AG04450 (cell line): ENCODE measurements at regions not wholly inside any gene's neighbourhood (a gene's known extent, or its start where the extent isn't known, plus 50 kb on each side); places are given as distances from the start of the nearest gene placed in this dataset.

Experiments
- CTCF ChIA-PET: fragments of 300-600, 350-600 bp; formaldehyde crosslinking; extraction: SDS; loops from one replicate; lab custom pipeline; 2022; ENCODE audit warnings: antibody characterized with exemption, inconsistent platforms; lab: Charles Lee
- POLR2A ChIA-PET: fragments of 350-600 bp; formaldehyde crosslinking; extraction: SDS; loops from one replicate; lab custom pipeline; 2021; ENCODE audit warnings: antibody characterized with exemption, inconsistent platforms; lab: Yijun Ruan, JAX
- DNase-seq: peaks from one replicate; pipeline ENCODE4 v3.0.0-alpha.2; 2011; ENCODE audit warnings: low read depth, low spot score
- H3K27ac ChIP-seq: one replicate; pipeline ENCODE4 v1.5.1; 2012; ENCODE audit warnings: low read depth, low read length, control low read depth
- H3K27me3 ChIP-seq: one replicate; pipeline ENCODE4 v1.6.0; 2012; ENCODE audit warnings: low read length; ENCODE audit not compliant: control insufficient read depth, insufficient read depth
- H3K4me3 ChIP-seq: 2 replicates; pipeline ENCODE4 v1.5.1; 2011; ENCODE audit warnings: mild to moderate bottlenecking, low read depth, low read length, control low read depth
- H3K9me3 ChIP-seq: 2 replicates; pipeline ENCODE4 v1.5.1; 2012; ENCODE audit warnings: low read length; ENCODE audit not compliant: control insufficient read depth, insufficient read depth
- CTCF ChIP-seq: IDR thresholded peaks from 2 replicates; pipeline ENCODE4 v1.5.1; 2011; ENCODE audit warnings: low read depth, low read length, control low read depth, inconsistent platforms

DNA sequence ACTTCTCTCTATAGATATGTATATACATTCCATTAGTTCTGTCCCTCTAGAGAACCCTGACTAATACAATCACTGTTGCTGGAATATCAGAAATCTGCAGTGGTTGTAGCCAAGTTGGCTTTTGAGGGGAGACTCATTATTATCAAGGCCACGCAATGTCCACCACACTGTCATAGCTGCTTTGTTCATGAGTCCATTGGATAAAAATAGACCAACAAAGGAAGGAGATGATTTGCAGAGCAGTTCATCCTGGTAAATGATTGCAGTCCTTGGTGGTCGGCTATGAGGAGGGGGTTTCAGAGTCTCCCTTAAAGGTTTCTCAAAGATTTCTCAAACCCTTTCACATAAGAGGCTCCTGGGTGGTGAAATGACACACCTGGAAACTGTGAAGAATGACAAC, 192.8 kb upstream of the ANKH start:
- CTCF ChIA-PET: no interaction called here
- POLR2A ChIA-PET: no interaction called here
- Histone ChIP-seq H3K4me3 (no peak overlapping the region), H3K27ac (no peak overlapping the region), H3K9me3 (no peaks in the 10 kb centered on the region), H3K27me3 (no peaks in the 10 kb centered on the region)
- no peak for TF ChIP-seq CTCF
- no peak for DNase-seq

DNA sequence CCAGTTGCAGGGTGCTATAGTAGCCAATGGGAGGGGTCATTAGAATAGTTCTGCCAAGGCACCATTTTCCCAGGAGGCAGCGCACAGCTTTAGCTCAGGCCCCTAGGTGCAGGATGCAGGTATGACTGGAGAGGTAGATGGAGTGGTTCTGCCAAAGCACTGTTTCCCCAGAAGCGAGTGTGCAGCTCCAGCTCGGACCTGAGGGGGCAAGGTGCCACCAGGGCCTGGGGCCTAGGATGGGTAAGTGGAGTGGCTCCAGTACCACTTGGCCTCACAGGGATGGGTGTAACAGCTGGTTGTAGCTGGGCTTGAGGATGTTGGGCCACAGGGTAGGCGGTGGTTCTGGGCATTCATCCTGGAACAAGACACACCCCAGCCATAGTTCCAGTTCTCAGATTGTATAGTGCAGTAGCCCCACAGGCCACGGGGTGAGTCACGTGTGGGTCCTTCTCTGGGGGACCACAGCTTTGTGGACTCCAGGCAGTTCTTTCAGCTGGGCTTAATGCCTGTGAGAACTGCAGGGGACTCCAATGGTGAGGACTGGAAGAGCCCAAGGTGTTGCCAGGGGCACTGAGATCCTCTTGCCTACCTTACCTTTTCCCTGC, 185.5 kb upstream of the ANKH start:
- Histone ChIP-seq H3K4me3 (no peak overlapping the region), H3K9me3 (no peaks in the 10 kb centered on the region), H3K27me3 (peaks cover 2% of the 10 kb centered on the region), H3K27ac (no peak overlapping the region)
- no peak for DNase-seq
- ChIA-PET POLR2A (no interaction called here), CTCF (no interaction called here)
- TF ChIP-seq CTCF: no peak

GRCh38 chr5:15044521-15044920, 172.9 kb upstream of the ANKH start:
- H3K27me3 ChIP-seq: peaks cover 3% of the 10 kb centered on the region
- H3K4me3 ChIP-seq: no peak overlapping the region
- TF ChIP-seq CTCF: no peak
- DNase-seq: no peak
- ChIA-PET POLR2A (no interaction called here), CTCF (no interaction called here)
- H3K27ac ChIP-seq: no peak overlapping the region
- no peaks in the 10 kb centered on the region for H3K9me3 ChIP-seq

- POLR2A ChIA-PET: no interaction called here
- TF ChIP-seq CTCF: no peak
- CTCF ChIA-PET: no interaction called here
Observed at GRCh38 chr5:15037247-15037908, 165.8 kb upstream of the ANKH start.

DNA sequence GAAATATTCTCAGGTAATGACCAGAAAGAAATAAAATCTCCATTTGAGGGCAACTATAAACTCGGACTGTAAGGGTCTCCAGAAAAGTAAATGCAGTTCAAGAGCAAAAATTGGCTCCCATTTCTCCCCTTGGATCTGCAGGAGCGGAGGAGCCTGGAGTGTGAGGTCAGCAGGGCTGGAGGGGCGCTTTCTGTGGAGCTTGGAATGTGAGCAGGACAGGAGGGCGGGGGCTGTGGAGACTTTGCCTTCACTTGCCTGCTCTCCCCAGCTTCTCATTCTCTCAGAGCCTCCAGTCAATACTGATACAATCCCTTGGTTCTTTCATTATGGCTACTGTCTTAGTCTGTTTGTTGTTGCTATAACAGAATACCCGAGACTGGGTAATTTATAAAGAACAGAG, 162.8 kb upstream of the ANKH start:
- DNase-seq: no peak
- TF ChIP-seq CTCF: no peak
- Histone ChIP-seq H3K9me3 (no peaks in the 10 kb centered on the region), H3K4me3 (no peak overlapping the region), H3K27ac (no peak overlapping the region), H3K27me3 (peaks cover 7% of the 10 kb centered on the region)
- POLR2A ChIA-PET: no interaction called here
- CTCF ChIA-PET: no interaction called here

More at GRCh38 chr5:15037247-15037908, 165.8 kb upstream of the ANKH start:
- peaks cover 5% of the 10 kb centered on the region for H3K27me3 ChIP-seq
- no peaks in the 10 kb centered on the region for H3K9me3 ChIP-seq
- H3K4me3 ChIP-seq: no peak overlapping the region
- no peak for DNase-seq
- no peak overlapping the region for H3K27ac ChIP-seq
